H9 (cell line): ENCODE measurements at regions not wholly inside any gene's neighbourhood (a gene's known extent, or its start where the extent isn't known, plus 50 kb on each side); places are given as distances from the start of the nearest gene placed in this dataset.

Experiments used
- DNase-seq: peaks from one replicate; pipeline ENCODE4 v3.0.0-alpha.2; 2017
- H2AFZ ChIP-seq: one replicate; pipeline ENCODE4 v1.6.1; 2013; ENCODE audit warnings: mild to moderate bottlenecking, low read length, control low read depth, moderate library complexity
- H2AK5ac ChIP-seq: 2 replicates; pipeline ENCODE4 v1.6.1; 2013; ENCODE audit warnings: low read length, control low read depth, mixed read lengths; ENCODE audit not compliant: insufficient read length
- H2BK120ac ChIP-seq: one replicate; pipeline ENCODE4 v1.6.1; 2013; ENCODE audit warnings: low read depth, mild to moderate bottlenecking, low read length, control low read depth, inconsistent platforms; ENCODE audit not compliant: poor library complexity, severe bottlenecking
- H2BK12ac ChIP-seq: 2 replicates; pipeline ENCODE4 v1.6.1; 2013; ENCODE audit warnings: low read length, control low read depth, mixed read lengths, low read depth; ENCODE audit not compliant: insufficient read length
- H2BK15ac ChIP-seq: 2 replicates; pipeline ENCODE4 v1.6.1; 2013; ENCODE audit warnings: low read depth, low read length, control low read depth
- H2BK20ac ChIP-seq: one replicate; pipeline ENCODE4 v1.6.1; 2013; ENCODE audit warnings: low read depth, mild to moderate bottlenecking, low read length, control low read depth, inconsistent platforms; ENCODE audit not compliant: poor library complexity, severe bottlenecking
- H2BK5ac ChIP-seq: 2 replicates; pipeline ENCODE4 v1.6.1; 2013; ENCODE audit warnings: low read length, control low read depth, mixed read lengths; ENCODE audit not compliant: insufficient read length
- H3K14ac ChIP-seq: 2 replicates; pipeline ENCODE4 v1.6.1; 2013; ENCODE audit warnings: low read length, control low read depth; ENCODE audit not compliant: insufficient read depth
- H3K18ac ChIP-seq: 2 replicates; pipeline ENCODE4 v1.6.1; 2013; ENCODE audit warnings: low read depth, mild to moderate bottlenecking, mixed read lengths, low read length, control low read depth; ENCODE audit not compliant: insufficient read length
- H3K23ac ChIP-seq: 2 replicates; pipeline ENCODE4 v1.6.1; 2013; ENCODE audit warnings: low read length, control low read depth, mixed read lengths, low read depth; ENCODE audit not compliant: insufficient read length
- H3K23me2 ChIP-seq: 2 replicates; pipeline ENCODE4 v1.6.1; 2013; ENCODE audit warnings: low read depth, mild to moderate bottlenecking, mixed read lengths, low read length, control low read depth; ENCODE audit not compliant: insufficient read length, poor library complexity, severe bottlenecking
- H3K27ac ChIP-seq: 2 replicates; pipeline ENCODE4 v1.5.1; 2013; ENCODE audit warnings: low read length, control low read depth, mixed read lengths, low read depth; ENCODE audit not compliant: insufficient read length
- H3K27me3 ChIP-seq: 2 replicates; pipeline ENCODE4 v1.6.1; 2013; ENCODE audit warnings: low read length, control low read depth, inconsistent platforms; ENCODE audit not compliant: insufficient read depth
- H3K4ac ChIP-seq: 2 replicates; pipeline ENCODE4 v1.6.1; 2013; ENCODE audit warnings: low read depth, mild to moderate bottlenecking, control low read depth, inconsistent platforms, low read length, moderate library complexity
- H3K4me1 ChIP-seq: 2 replicates; pipeline ENCODE4 v1.6.1; 2013; ENCODE audit warnings: low read length, control low read depth, inconsistent platforms; ENCODE audit not compliant: insufficient read depth
- H3K4me2 ChIP-seq: 2 replicates; pipeline ENCODE4 v1.6.1; 2013; ENCODE audit warnings: low read length, control low read depth, mixed read lengths; ENCODE audit not compliant: insufficient read length, insufficient read depth
- H3K56ac ChIP-seq: 2 replicates; pipeline ENCODE4 v1.6.1; 2013; ENCODE audit warnings: low read depth, mild to moderate bottlenecking, mixed read lengths, low read length, control low read depth; ENCODE audit not compliant: insufficient read length
- H3K79me1 ChIP-seq: 2 replicates; pipeline ENCODE4 v1.6.1; 2013; ENCODE audit warnings: low read depth, mild to moderate bottlenecking, moderate library complexity, low read length, control low read depth, inconsistent platforms; ENCODE audit not compliant: insufficient read depth, poor library complexity, severe bottlenecking
- H3K79me2 ChIP-seq: 2 replicates; pipeline ENCODE4 v1.6.1; 2013; ENCODE audit warnings: low read length, control low read depth, inconsistent platforms; ENCODE audit not compliant: insufficient read depth
- H3K9ac ChIP-seq: 2 replicates; pipeline ENCODE4 v1.6.1; 2013; ENCODE audit warnings: low read length, control low read depth, mixed read lengths; ENCODE audit not compliant: insufficient read length; ENCODE audit errors: extremely low read depth
- H3K9me3 ChIP-seq: one replicate; pipeline ENCODE4 v1.6.1; 2013; ENCODE audit warnings: low read depth, low read length, inconsistent platforms; ENCODE audit not compliant: control insufficient read depth
- H3T11ph ChIP-seq: one replicate; pipeline ENCODE4 v1.6.1; 2013; ENCODE audit warnings: mild to moderate bottlenecking, low read length, control low read depth, inconsistent platforms
- H4K20me1 ChIP-seq: one replicate; pipeline ENCODE4 v1.6.1; 2013; ENCODE audit not compliant: control insufficient read depth, insufficient read length, insufficient read depth
- H4K5ac ChIP-seq: 2 replicates; pipeline ENCODE4 v1.6.1; 2013; ENCODE audit warnings: low read depth, mild to moderate bottlenecking, mixed read lengths, low read length, control low read depth; ENCODE audit not compliant: insufficient read length
- H4K8ac ChIP-seq: replicated peaks from 2 replicates; pipeline ENCODE4 v1.6.1; 2013; ENCODE audit warnings: low read length, control low read depth, mixed read lengths, low read depth; ENCODE audit not compliant: insufficient read length
- H4K91ac ChIP-seq: 2 replicates; pipeline ENCODE4 v1.6.1; 2013; ENCODE audit warnings: low read depth, mild to moderate bottlenecking, moderate library complexity, mixed read lengths, low read length, control low read depth; ENCODE audit not compliant: insufficient read length
- H3K27ac Mint-ChIP-seq, 3 experiments: 2 replicates in 2 of 3; 3 replicates in 1 of 3; pipeline ENCODE4 v1.8.0; 2020 to 2021; ENCODE audit warnings: mixed read lengths in 3 of 3, mild to moderate bottlenecking in 1 of 3, moderate library complexity in 1 of 3
- H3K27me3 Mint-ChIP-seq: 2 replicates; pipeline ENCODE4 v1.8.0; 2021; ENCODE audit warnings: low read depth, mild to moderate bottlenecking, moderate library complexity, mixed read lengths
- H3K36me3 Mint-ChIP-seq, 3 experiments: 2 replicates in 2 of 3; 3 replicates in 1 of 3; pipeline ENCODE4 v1.8.0; 2020 to 2021; ENCODE audit warnings: low read depth in 3 of 3, mixed read lengths in 3 of 3; ENCODE audit not compliant: insufficient read depth in 1 of 3
- H3K4me1 Mint-ChIP-seq, 2 experiments: 2 replicates each; pipeline ENCODE4 v1.8.0; 2020; ENCODE audit warnings: mixed read lengths in 2 of 2
- H3K4me3 Mint-ChIP-seq, 2 experiments: 2 replicates in 1 of 2; 3 replicates in 1 of 2; pipeline ENCODE4 v1.8.0; 2020 to 2021; ENCODE audit warnings: mild to moderate bottlenecking in 2 of 2, mixed read lengths in 2 of 2, moderate library complexity in 1 of 2
- H3K9me3 Mint-ChIP-seq, 2 experiments: 2 replicates in 1 of 2; 3 replicates in 1 of 2; pipeline ENCODE4 v1.8.0; 2020; ENCODE audit warnings: mild to moderate bottlenecking in 2 of 2, mixed read lengths in 2 of 2, moderate library complexity in 1 of 2
- WGBS: extraction: QIAGEN DNeasy Blood & Tissue Kit; methylation state at CpG from one replicate; pipeline ENCODE4 v1.1.7; 2013; ENCODE audit warnings: missing lambda C conversion rate, low lambda C conversion rate, mixed read lengths; ENCODE audit not compliant: insufficient read length; ENCODE audit errors: extremely low coverage; 5-methylcytosine and 5-hydroxymethylcytosine counted together
- TF ChIP-seq, protein P1 (sequence below): fragments of 200-600 bp; sonication (generic); conservative IDR thresholded peaks from 3 replicates; pipeline ENCODE4 v1.8.0; 2021; ENCODE audit warnings: antibody characterized with exemption, mild to moderate bottlenecking

DNA sequence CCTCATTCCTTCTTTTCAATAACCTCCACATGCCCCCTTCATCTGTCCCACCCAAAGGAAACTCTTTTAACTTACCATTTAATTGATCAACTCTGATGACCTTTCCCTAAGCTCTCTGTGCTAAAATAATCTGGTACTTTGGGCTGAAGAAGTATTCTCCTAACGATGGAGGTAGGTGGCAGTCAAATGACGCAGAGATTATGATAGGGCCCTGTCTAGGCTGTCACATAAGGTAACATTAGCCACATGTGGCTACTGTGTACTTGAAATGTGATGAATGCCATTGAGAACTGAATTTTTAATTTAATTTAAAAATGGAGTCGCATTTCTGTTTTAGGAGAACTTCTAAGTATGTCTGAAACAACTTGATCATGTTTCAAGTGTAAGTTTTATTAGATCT lies 140.5 kb upstream of the TNP1 start:
- Histone ChIP-seq H4K5ac (no peak overlapping the region), H2BK120ac (no peak overlapping the region), H3K27ac (no peak overlapping the region), H3K9me3 (no peaks in the 10 kb centered on the region), H3K4ac (no peak overlapping the region), H2BK5ac (no peak overlapping the region), H4K91ac (no peak overlapping the region), H3K9ac (no peak overlapping the region), H3T11ph (no peak overlapping the region), H3K4me2 (no peak overlapping the region), H2AK5ac (no peak overlapping the region), H4K8ac (no peak overlapping the region), H3K4me1 (no peaks in the 10 kb centered on the region), H3K23me2 (no peaks in the 10 kb centered on the region), H2AFZ (no peak overlapping the region), H3K79me2 (no peaks in the 10 kb centered on the region), H2BK12ac (no peak overlapping the region), H2BK20ac (no peak overlapping the region), H3K56ac (no peak overlapping the region), H3K79me1 (no peaks in the 10 kb centered on the region), H3K18ac (no peak overlapping the region), H3K27me3 (no peaks in the 10 kb centered on the region), H4K20me1 (no peaks in the 10 kb centered on the region), H3K23ac (no peak overlapping the region), H3K14ac (no peak overlapping the region), H2BK15ac (no peak overlapping the region)
- no CpG with 5 or more reads among the region's 3 CpGs for WGBS
- Mint-ChIP-seq H3K4me3 (no peak overlapping the region), H3K4me1 (peaks cover 5 to 6% of the 10 kb centered on the region in 2 experiments; a peak in 2 of 4 replicates), H3K27me3 (peaks cover 9% of the 10 kb centered on the region), H3K36me3 (no peaks in the 10 kb centered on the region), H3K9me3 (no peaks in the 10 kb centered on the region), H3K27ac (no peak overlapping the region)
- DNase-seq = no peak
- TF ChIP-seq, protein P1, sequence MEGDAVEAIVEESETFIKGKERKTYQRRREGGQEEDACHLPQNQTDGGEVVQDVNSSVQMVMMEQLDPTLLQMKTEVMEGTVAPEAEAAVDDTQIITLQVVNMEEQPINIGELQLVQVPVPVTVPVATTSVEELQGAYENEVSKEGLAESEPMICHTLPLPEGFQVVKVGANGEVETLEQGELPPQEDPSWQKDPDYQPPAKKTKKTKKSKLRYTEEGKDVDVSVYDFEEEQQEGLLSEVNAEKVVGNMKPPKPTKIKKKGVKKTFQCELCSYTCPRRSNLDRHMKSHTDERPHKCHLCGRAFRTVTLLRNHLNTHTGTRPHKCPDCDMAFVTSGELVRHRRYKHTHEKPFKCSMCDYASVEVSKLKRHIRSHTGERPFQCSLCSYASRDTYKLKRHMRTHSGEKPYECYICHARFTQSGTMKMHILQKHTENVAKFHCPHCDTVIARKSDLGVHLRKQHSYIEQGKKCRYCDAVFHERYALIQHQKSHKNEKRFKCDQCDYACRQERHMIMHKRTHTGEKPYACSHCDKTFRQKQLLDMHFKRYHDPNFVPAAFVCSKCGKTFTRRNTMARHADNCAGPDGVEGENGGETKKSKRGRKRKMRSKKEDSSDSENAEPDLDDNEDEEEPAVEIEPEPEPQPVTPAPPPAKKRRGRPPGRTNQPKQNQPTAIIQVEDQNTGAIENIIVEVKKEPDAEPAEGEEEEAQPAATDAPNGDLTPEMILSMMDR = no peak
